H1 (cell line): ENCODE measurements at regions not wholly inside any gene's neighbourhood (a gene's known extent, or its start where the extent isn't known, plus 50 kb on each side); places are given as distances from the start of the nearest gene placed in this dataset.

Experiments
- CTCF ChIA-PET: fragments of 300-600 bp; sonication (Branson Sonifier 250); formaldehyde crosslinking; loops from one replicate; lab custom pipeline; 2021; ENCODE audit not compliant: partially characterized antibody; lab: Charles Lee
- POLR2A ChIA-PET: fragments of 300-600 bp; sonication (Branson Sonifier 250); formaldehyde crosslinking; loops from one replicate; lab custom pipeline; 2021; ENCODE audit warnings: inconsistent platforms; ENCODE audit not compliant: partially characterized antibody; lab: Charles Lee
- DNase-seq, 2 experiments: peaks; one replicate each; pipeline versions ENCODE4 v3.0.0 to v3.0.0-alpha.2; 2010 to 2022; ENCODE audit warnings: low spot score in 2 of 2, low read depth in 1 of 2, mixed read lengths in 1 of 2
- FAIRE-seq: peaks from 2 replicates; lab custom pipeline; 2011; peaks lifted over from hg19 to GRCh38; lab: Jason Lieb, UNC
- H2AFZ ChIP-seq: 2 replicates; pipeline ENCODE4 v1.8.1; 2012; ENCODE audit warnings: low read length, inconsistent platforms
- H2AK5ac ChIP-seq: 2 replicates; pipeline ENCODE4 v1.6.1; 2013; ENCODE audit warnings: low read depth, low read length
- H2BK120ac ChIP-seq: replicated peaks from 2 replicates; pipeline ENCODE3; 2013; ENCODE audit warnings: low read depth, low read length, inconsistent platforms
- H2BK12ac ChIP-seq: 2 replicates; pipeline ENCODE4 v1.6.1; 2013; ENCODE audit warnings: low read depth, low read length
- H2BK15ac ChIP-seq: 2 replicates; pipeline ENCODE4 v1.6.1; 2013; ENCODE audit warnings: low read length
- H2BK20ac ChIP-seq: 2 replicates; pipeline ENCODE4 v1.6.1; 2013; ENCODE audit warnings: low read length
- H2BK5ac ChIP-seq: 2 replicates; pipeline ENCODE4 v1.6.1; 2013; ENCODE audit warnings: low read depth, low read length
- H3K14ac ChIP-seq: 2 replicates; pipeline ENCODE4 v1.6.1; 2013; ENCODE audit warnings: inconsistent platforms; ENCODE audit not compliant: insufficient read length
- H3K18ac ChIP-seq: 2 replicates; pipeline ENCODE4 v1.6.1; 2013; ENCODE audit warnings: low read length; ENCODE audit errors: extremely low read depth
- H3K23ac ChIP-seq: 2 replicates; pipeline ENCODE4 v1.6.1; 2013; ENCODE audit warnings: inconsistent platforms; ENCODE audit not compliant: insufficient read length
- H3K23me2 ChIP-seq: 2 replicates; pipeline ENCODE4 v1.6.1; 2013; ENCODE audit warnings: low read depth, low read length
- H3K27ac ChIP-seq: 2 replicates; pipeline ENCODE4 v1.6.1; 2011; ENCODE audit warnings: low read depth, low read length, inconsistent platforms
- H3K27me3 ChIP-seq, 4 experiments: replicated peaks in 1 of 4; 1 replicate in 1 of 4; 2 replicates in 3 of 4; pipeline versions ENCODE4 v1.6.1 to v1.8.1; 2011 to 2013; ENCODE audit warnings: low read length in 3 of 4, mild to moderate bottlenecking in 3 of 4, inconsistent platforms in 2 of 4, mixed read lengths in 2 of 4, moderate library complexity in 1 of 4; ENCODE audit not compliant: control insufficient read depth in 3 of 4, insufficient read depth in 3 of 4; ENCODE audit errors: extremely low read depth in 1 of 4
- H3K36me3 ChIP-seq, 4 experiments: 2 replicates each; pipeline versions ENCODE4 v1.6.1 to v1.8.1; 2011 to 2013; ENCODE audit warnings: mild to moderate bottlenecking in 4 of 4, low read length in 3 of 4, moderate library complexity in 2 of 4, control low read depth in 1 of 4, inconsistent platforms in 1 of 4; ENCODE audit not compliant: insufficient read depth in 4 of 4, control insufficient read depth in 2 of 4
- H3K4ac ChIP-seq: replicated peaks from 2 replicates; pipeline ENCODE3; 2013; ENCODE audit warnings: low read length, low read depth, mixed read lengths, inconsistent platforms; ENCODE audit not compliant: insufficient read length
- H3K4me1 ChIP-seq, 4 experiments: replicated peaks in 1 of 4; 1 replicate in 1 of 4; 2 replicates in 3 of 4; pipeline versions ENCODE4 v1.6.1 to v1.8.1; 2011 to 2013; ENCODE audit warnings: low read length in 3 of 4, inconsistent platforms in 2 of 4, mixed read lengths in 1 of 4; ENCODE audit not compliant: insufficient read depth in 4 of 4, control insufficient read depth in 3 of 4
- H3K4me2 ChIP-seq, 2 experiments: 2 replicates each; pipeline versions ENCODE4 v1.6.1 to v1.8.1; 2011 to 2013; ENCODE audit warnings: low read depth in 2 of 2, low read length in 2 of 2, control low read depth in 1 of 2, inconsistent platforms in 1 of 2, mild to moderate bottlenecking in 1 of 2; ENCODE audit not compliant: insufficient read depth in 1 of 2
- H3K4me3 ChIP-seq, 4 experiments: fragments of 200-600, 300-600 bp in 1 of 4; sonication (generic), shearing (Covaris generic), sonication (Bioruptor Twin) in 1 of 4; 2 replicates each; pipeline versions ENCODE4 v1.5.1 to v1.8.1; 2011 to 2016; ENCODE audit warnings: low read length in 4 of 4, low read depth in 3 of 4, control low read depth in 2 of 4, inconsistent platforms in 2 of 4, mild to moderate bottlenecking in 2 of 4, mixed read lengths in 1 of 4, moderate library complexity in 1 of 4; ENCODE audit not compliant: insufficient read depth in 2 of 4; ENCODE audit errors: extremely low read depth in 1 of 4
- H3K56ac ChIP-seq: replicated peaks from 2 replicates; pipeline ENCODE3; 2013; ENCODE audit warnings: low read depth, mild to moderate bottlenecking, mixed read lengths, low read length, inconsistent platforms; ENCODE audit not compliant: insufficient read length
- H3K79me1 ChIP-seq: 2 replicates; pipeline ENCODE4 v1.6.1; 2013; ENCODE audit warnings: low read depth, low read length, control low read depth
- H3K79me2 ChIP-seq, 2 experiments: 2 replicates each; pipeline versions ENCODE4 v1.6.1 to v1.8.1; 2012 to 2013; ENCODE audit warnings: low read length in 2 of 2, mild to moderate bottlenecking in 2 of 2, inconsistent platforms in 1 of 2; ENCODE audit not compliant: insufficient read depth in 2 of 2, control insufficient read depth in 1 of 2
- H3K9ac ChIP-seq, 4 experiments: replicated peaks in 1 of 4; 1 replicate in 1 of 4; 2 replicates in 3 of 4; pipeline versions ENCODE4 v1.6.1 to v1.8.1; 2011 to 2013; ENCODE audit warnings: low read depth in 3 of 4, low read length in 3 of 4, control low read depth in 2 of 4, mild to moderate bottlenecking in 2 of 4, moderate library complexity in 2 of 4, inconsistent platforms in 1 of 4; ENCODE audit errors: extremely low read depth in 1 of 4
- H3K9me3 ChIP-seq, 2 experiments: 2 replicates each; pipeline versions ENCODE4 v1.6.1 to v1.8.1; 2012 to 2013; ENCODE audit warnings: mild to moderate bottlenecking in 2 of 2, moderate library complexity in 2 of 2, control low read depth in 1 of 2, inconsistent platforms in 1 of 2, low read depth in 1 of 2, low read length in 1 of 2, mixed read lengths in 1 of 2; ENCODE audit not compliant: insufficient read depth in 2 of 2
- H4K20me1 ChIP-seq, 2 experiments: replicated peaks in 1 of 2; 2 replicates each; pipeline versions ENCODE3 to v1.8.1; 2011 to 2013; ENCODE audit warnings: inconsistent platforms in 2 of 2, low read length in 2 of 2, mild to moderate bottlenecking in 1 of 2; ENCODE audit not compliant: insufficient read depth in 2 of 2, control insufficient read depth in 1 of 2
- H4K5ac ChIP-seq: 2 replicates; pipeline ENCODE4 v1.6.1; 2013; ENCODE audit warnings: low read length, low read depth, mixed read lengths, inconsistent platforms; ENCODE audit not compliant: insufficient read length
- H4K8ac ChIP-seq: 2 replicates; pipeline ENCODE4 v1.8.0; 2013; ENCODE audit warnings: mild to moderate bottlenecking, moderate library complexity, low read length, inconsistent platforms; ENCODE audit not compliant: insufficient read depth; ENCODE audit errors: extremely low read depth
- H4K91ac ChIP-seq: replicated peaks from 2 replicates; pipeline ENCODE3; 2013; ENCODE audit warnings: low read length, mixed read lengths, inconsistent platforms; ENCODE audit not compliant: insufficient read length
- BACH1 ChIP-seq: IDR thresholded peaks from 2 replicates; pipeline ENCODE4 v1.6.1; 2012; ENCODE audit warnings: low read length, improper control_type of control experiment
- GABPA ChIP-seq: IDR thresholded peaks from 2 replicates; pipeline ENCODE4 v1.6.1; 2011; ENCODE audit warnings: mild to moderate bottlenecking, low read length, moderate library complexity, borderline replicate concordance; ENCODE audit not compliant: insufficient read depth
- GTF2F1 ChIP-seq: IDR thresholded peaks from 2 replicates; pipeline ENCODE4 v1.6.1; 2012; ENCODE audit warnings: low read depth, low read length, improper control_type of control experiment, borderline replicate concordance
- KDM4A ChIP-seq: IDR thresholded peaks from one replicate; pipeline ENCODE4 v1.7.1; 2012; ENCODE audit warnings: low read depth, mild to moderate bottlenecking, moderate library complexity, low read length, inconsistent platforms; ENCODE audit not compliant: severe bottlenecking
- RAD21 ChIP-seq, 2 experiments: IDR thresholded peaks in 1 of 2; conservative IDR thresholded peaks in 1 of 2; 2 replicates each; pipeline ENCODE4 v1.6.1; 2011; ENCODE audit warnings: low read depth in 2 of 2, low read length in 2 of 2, improper control_type of control experiment in 1 of 2, inconsistent platforms in 1 of 2, mild to moderate bottlenecking in 1 of 2, moderate library complexity in 1 of 2
- RFX5 ChIP-seq: IDR thresholded peaks from 2 replicates; pipeline ENCODE4 v1.6.1; 2011; ENCODE audit warnings: low read depth, low read length, improper control_type of control experiment, borderline replicate concordance
- RNF2 ChIP-seq: fragments of 200-900, 300-1000 bp; sonication (generic); IDR thresholded peaks from 2 replicates; pipeline ENCODE4 v1.7.1; 2016; ENCODE audit warnings: borderline replicate concordance, low read depth, mild to moderate bottlenecking, antibody characterized with exemption, low read length; ENCODE audit not compliant: poor library complexity, severe bottlenecking; ENCODE audit errors: missing control alignments
- RXRA ChIP-seq: IDR thresholded peaks from 2 replicates; pipeline ENCODE4 v1.6.1; 2011; ENCODE audit warnings: low read depth, mild to moderate bottlenecking, low read length, moderate library complexity; ENCODE audit not compliant: insufficient read depth
- SIX5 ChIP-seq: IDR thresholded peaks from 2 replicates; pipeline ENCODE4 v1.6.1; 2011; ENCODE audit warnings: mild to moderate bottlenecking, low read depth, low read length
- SP1 ChIP-seq: IDR thresholded peaks from 2 replicates; pipeline ENCODE4 v1.6.1; 2011; ENCODE audit warnings: low read depth, low read length
- SUZ12 ChIP-seq: fragments of 200-600 bp; sonication (generic); IDR thresholded peaks from 2 replicates; pipeline ENCODE4 v1.6.1; 2012; ENCODE audit warnings: mild to moderate bottlenecking, inconsistent platforms, low read length, moderate library complexity, mixed read lengths
- WGBS, 2 experiments: shearing (Covaris generic) in 1 of 2; methylation state at CpG; one replicate each; pipeline versions ENCODE4 v1.1.6 to v1.1.7; 2013 to 2015; ENCODE audit warnings: low lambda C conversion rate in 2 of 2, mixed read lengths in 2 of 2, inconsistent platforms in 1 of 2, low coverage in 1 of 2, missing lambda C conversion rate in 1 of 2; ENCODE audit not compliant: insufficient replicate concordance in 2 of 2, insufficient coverage in 1 of 2, insufficient read length in 1 of 2; ENCODE audit errors: extremely low coverage in 1 of 2, missing lambda C conversion rate in 1 of 2; 5-methylcytosine and 5-hydroxymethylcytosine counted together

DNA sequence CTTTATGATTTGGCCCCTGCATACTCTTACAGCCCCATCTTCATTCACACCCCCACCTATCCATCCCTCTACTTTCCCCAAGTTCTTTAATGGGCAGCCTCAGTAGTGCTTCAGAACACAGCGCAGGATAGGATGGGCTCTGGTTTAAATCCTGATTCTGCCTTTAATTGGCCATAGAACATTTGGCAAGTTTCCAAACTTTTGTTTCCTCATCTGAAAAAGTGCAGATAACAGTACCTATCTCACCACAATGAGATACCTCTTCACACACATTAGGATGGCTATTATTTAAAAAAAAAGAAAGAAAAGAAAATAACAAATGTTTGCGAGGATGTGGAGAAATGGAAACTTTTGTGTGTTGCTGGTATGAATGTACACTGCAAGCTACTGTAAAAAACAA lies 142.5 kb upstream of the VANGL1 start:
- no peak overlapping the region for H2AK5ac ChIP-seq
- H3K27ac ChIP-seq: no peak overlapping the region
- H3K4me1 ChIP-seq: no peaks in the 10 kb centered on the region
- H2BK15ac ChIP-seq: no peak overlapping the region
- no peak overlapping the region for H3K14ac ChIP-seq
- H4K91ac ChIP-seq: no peak overlapping the region
- no peaks in the 10 kb centered on the region for H3K36me3 ChIP-seq
- H4K20me1 ChIP-seq: no peaks in the 10 kb centered on the region
- no peaks in the 10 kb centered on the region for H3K23me2 ChIP-seq
- no peak overlapping the region for H4K8ac ChIP-seq
- H3K9me3 ChIP-seq: no peaks in the 10 kb centered on the region; a peak in 1 of 4 replicates
- H3K79me1 ChIP-seq: no peaks in the 10 kb centered on the region
- H3K4ac ChIP-seq: no peak overlapping the region
- no peak overlapping the region for H3K4me3 ChIP-seq
- no peak overlapping the region for H3K23ac ChIP-seq
- no peak overlapping the region for H4K5ac ChIP-seq
- H2AFZ ChIP-seq: no peak overlapping the region
- no peak overlapping the region for H2BK20ac ChIP-seq
- no peak overlapping the region for H3K4me2 ChIP-seq
- no peak overlapping the region for H3K18ac ChIP-seq
- 92% methylated on average over 2 of the region's 2 CpGs; no CpG with 5 or more reads in 1 of the 2 experiments for WGBS, 2 experiments
- ChIA-PET POLR2A (no interaction called here), CTCF (interaction anchor here (1.2 kb wide), 1 partner anchor 8 kb away, joined by 4 read pairs; no protein-coding TSS in a partner anchor)
- no peak overlapping the region for H3K9ac ChIP-seq
- FAIRE-seq: no peak
- no peak for DNase-seq
- H3K27me3 ChIP-seq: no peaks in the 10 kb centered on the region
- no peak overlapping the region for H2BK5ac ChIP-seq
- no peak overlapping the region for H2BK120ac ChIP-seq
- TF ChIP-seq KDM4A (no peak), SP1 (no peak), BACH1 (no peak), RXRA (no peak), RFX5 (no peak), RNF2 (no peak), RAD21 (IDR thresholded peaks at IDR 0.05 in 1 of 2, conservative IDR thresholded peaks at IDR 0.05 in 1 of 2; ENCODE audit: low read depth in 2 of 2, low read length in 2 of 2) (no peak), SUZ12 (no peak), SIX5 (no peak), GABPA (no peak), GTF2F1 (no peak)
- H2BK12ac ChIP-seq: no peak overlapping the region
- no peaks in the 10 kb centered on the region for H3K79me2 ChIP-seq
- no peak overlapping the region for H3K56ac ChIP-seq
